Osteoblast (primary cell): ENCODE measurements at regions not wholly inside any gene's neighbourhood (a gene's known extent, or its start where the extent isn't known, plus 50 kb on each side); places are given as distances from the start of the nearest gene placed in this dataset.

Experiments
- DNase-seq: peaks from one replicate; pipeline ENCODE4 v3.0.0; 2011; ENCODE audit warnings: low spot score, mixed read lengths; ENCODE audit not compliant: insufficient read length; ENCODE audit errors: missing footprints
- H2AFZ ChIP-seq: 2 replicates; pipeline ENCODE4 v1.6.0; 2011; ENCODE audit warnings: mild to moderate bottlenecking, low read length
- H3K27ac ChIP-seq: 2 replicates; pipeline ENCODE4 v1.5.1; 2011; ENCODE audit warnings: mild to moderate bottlenecking, low read depth, low read length, moderate library complexity
- H3K27me3 ChIP-seq: 2 replicates; pipeline ENCODE4 v1.6.0; 2012; ENCODE audit warnings: mild to moderate bottlenecking, control low read depth, inconsistent platforms, low read length, moderate library complexity; ENCODE audit not compliant: insufficient read depth
- H3K36me3 ChIP-seq: 2 replicates; pipeline ENCODE4 v1.5.1; 2011; ENCODE audit warnings: mild to moderate bottlenecking, low read length, control low read depth, moderate library complexity; ENCODE audit not compliant: insufficient read depth
- H3K4me1 ChIP-seq: 2 replicates; pipeline ENCODE4 v1.5.1; 2011; ENCODE audit warnings: mild to moderate bottlenecking, low read length, control low read depth, moderate library complexity; ENCODE audit not compliant: insufficient read depth
- H3K4me2 ChIP-seq: 2 replicates; pipeline ENCODE4 v1.6.0; 2011; ENCODE audit warnings: mild to moderate bottlenecking, low read length; ENCODE audit not compliant: insufficient read depth
- H3K4me3 ChIP-seq: fragments of 200-600 bp; sonication (generic); 3 replicates; pipeline ENCODE4 v1.5.1; 2012; ENCODE audit warnings: mild to moderate bottlenecking, low read length, inconsistent platforms; ENCODE audit not compliant: insufficient read depth
- H3K79me2 ChIP-seq: 2 replicates; pipeline ENCODE4 v1.6.0; 2012; ENCODE audit warnings: mild to moderate bottlenecking, low read length, control low read depth, inconsistent platforms; ENCODE audit not compliant: insufficient read depth
- H3K9me3 ChIP-seq: 2 replicates; pipeline ENCODE4 v1.5.1; 2011; ENCODE audit warnings: low read depth, low read length, control low read depth
- H4K20me1 ChIP-seq: 2 replicates; pipeline ENCODE4 v1.6.0; 2012; ENCODE audit warnings: mild to moderate bottlenecking, low read length, control low read depth; ENCODE audit not compliant: insufficient read depth
- CTCF ChIP-seq: IDR thresholded peaks from 2 replicates; pipeline ENCODE4 v1.5.1; 2011; ENCODE audit warnings: mild to moderate bottlenecking, low read depth, low read length, moderate library complexity; ENCODE audit errors: extremely low read depth

DNA sequence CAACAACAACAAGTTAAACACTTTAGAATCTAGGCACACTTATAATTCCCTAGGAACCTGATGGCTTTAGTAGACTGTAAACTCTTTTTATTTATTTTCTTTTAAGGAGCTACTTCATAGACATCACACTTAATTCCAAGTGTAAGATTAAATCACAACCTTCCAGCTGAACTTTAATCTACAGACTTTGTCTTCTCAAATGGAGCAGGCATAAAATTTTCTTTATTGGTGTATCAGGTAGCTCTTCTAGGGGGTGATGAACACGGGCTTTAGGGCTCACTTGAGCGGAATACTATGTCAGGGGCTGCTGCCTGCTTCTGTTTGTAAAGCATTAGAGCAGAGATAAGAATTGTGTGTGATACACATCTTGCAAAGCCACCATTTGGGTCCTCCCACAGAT is 525.8 kb upstream of the FAT3 start:
- Histone ChIP-seq H3K27me3 (no peaks in the 10 kb centered on the region), H4K20me1 (no peaks in the 10 kb centered on the region), H3K4me2 (no peak overlapping the region), H2AFZ (no peak overlapping the region), H3K36me3 (no peaks in the 10 kb centered on the region), H3K27ac (no peak overlapping the region), H3K9me3 (no peaks in the 10 kb centered on the region), H3K4me3 (no peak overlapping the region), H3K4me1 (no peaks in the 10 kb centered on the region), H3K79me2 (no peaks in the 10 kb centered on the region)
- TF ChIP-seq CTCF = no peak
- DNase-seq = no peak

- no peak overlapping the region for H3K4me3 ChIP-seq
- H2AFZ ChIP-seq = no peak overlapping the region
- TF ChIP-seq CTCF = no peak
These were observed 530.3 kb upstream of the FAT3 start for GRCh38 chr11:91694331-91694730.

DNA sequence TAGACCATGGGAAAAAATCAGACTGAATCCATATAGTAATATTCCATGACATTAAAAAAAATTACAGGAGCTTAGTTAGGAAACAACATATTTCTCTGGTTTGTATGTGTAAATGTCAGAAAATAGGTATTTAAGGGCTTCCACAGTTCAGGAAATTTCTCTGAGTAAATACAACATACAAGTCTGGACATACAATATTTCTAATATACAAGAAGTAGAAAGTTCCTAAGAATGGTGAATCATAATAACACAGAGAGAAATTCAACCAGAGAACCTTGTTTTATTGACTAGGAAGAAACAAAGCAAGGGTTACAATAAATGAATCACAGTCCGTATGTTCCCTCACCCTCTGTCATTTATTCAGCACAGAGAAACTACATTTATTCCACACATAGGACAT is 532.7 kb upstream of the FAT3 start:
- no peaks in the 10 kb centered on the region for H3K36me3 ChIP-seq
- no peaks in the 10 kb centered on the region for H3K4me1 ChIP-seq
- no peaks in the 10 kb centered on the region for H3K27me3 ChIP-seq
- no peak overlapping the region for H3K4me2 ChIP-seq
- H4K20me1 ChIP-seq = no peaks in the 10 kb centered on the region
- no peaks in the 10 kb centered on the region for H3K79me2 ChIP-seq
- no peak for DNase-seq
- H2AFZ ChIP-seq = no peak overlapping the region
- no peaks in the 10 kb centered on the region for H3K9me3 ChIP-seq
- H3K4me3 ChIP-seq = no peak overlapping the region
- no peak for TF ChIP-seq CTCF
- no peak overlapping the region for H3K27ac ChIP-seq

More at GRCh38 chr11:91694331-91694730, 530.3 kb upstream of the FAT3 start:
- DNase-seq = no peak
- no peaks in the 10 kb centered on the region for H3K9me3 ChIP-seq
- H3K27me3 ChIP-seq = no peaks in the 10 kb centered on the region
- H3K79me2 ChIP-seq = no peaks in the 10 kb centered on the region
- H4K20me1 ChIP-seq = no peaks in the 10 kb centered on the region
- no peaks in the 10 kb centered on the region for H3K4me1 ChIP-seq
- H3K36me3 ChIP-seq = no peaks in the 10 kb centered on the region
- no peak overlapping the region for H3K4me2 ChIP-seq
- no peak overlapping the region for H3K27ac ChIP-seq

DNA sequence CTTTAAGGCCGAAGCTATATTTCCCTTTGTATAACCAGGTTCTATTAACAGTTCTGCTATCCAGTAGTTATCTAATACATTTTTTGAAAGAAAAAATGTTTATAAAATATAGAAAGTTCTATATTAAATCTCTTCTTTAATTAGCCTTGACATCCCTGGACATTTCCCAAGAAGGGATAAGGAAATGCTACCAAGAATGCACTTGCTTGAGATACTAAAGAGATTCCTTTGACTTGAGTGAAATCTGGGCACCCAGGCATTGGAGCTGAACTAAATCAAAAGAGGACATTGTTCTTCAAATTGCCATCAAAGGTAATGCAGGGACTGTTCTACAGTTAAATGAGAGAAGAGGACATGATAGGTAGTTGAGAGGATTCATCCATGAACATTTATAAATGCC is 535.9 kb upstream of the FAT3 start:
- H3K4me2 ChIP-seq = no peak overlapping the region
- no peak overlapping the region for H3K4me3 ChIP-seq
- no peak for DNase-seq
- H3K27ac ChIP-seq = no peak overlapping the region
- no peaks in the 10 kb centered on the region for H4K20me1 ChIP-seq
- H3K4me1 ChIP-seq = no peaks in the 10 kb centered on the region
- H3K79me2 ChIP-seq = no peaks in the 10 kb centered on the region
- H3K36me3 ChIP-seq = no peaks in the 10 kb centered on the region
- no peak for TF ChIP-seq CTCF
- no peak overlapping the region for H2AFZ ChIP-seq
- H3K9me3 ChIP-seq = no peaks in the 10 kb centered on the region
- no peaks in the 10 kb centered on the region for H3K27me3 ChIP-seq
